Fibroblast of peridontal ligament (primary cell): ENCODE measurements at regions not wholly inside any gene's neighbourhood (a gene's known extent, or its start where the extent isn't known, plus 50 kb on each side); places are given as distances from the start of the nearest gene placed in this dataset.
"Not testable (repeated sequence)": the region's sequence is repeated elsewhere in the genome, so short reads cannot be mapped to it uniquely, and the experiment has no call there.

ENCODE experiments used
- DNase-seq: peaks from one replicate; pipeline ENCODE4 v3.0.0-alpha.2; 2010; ENCODE audit errors: extremely low read depth

DNA sequence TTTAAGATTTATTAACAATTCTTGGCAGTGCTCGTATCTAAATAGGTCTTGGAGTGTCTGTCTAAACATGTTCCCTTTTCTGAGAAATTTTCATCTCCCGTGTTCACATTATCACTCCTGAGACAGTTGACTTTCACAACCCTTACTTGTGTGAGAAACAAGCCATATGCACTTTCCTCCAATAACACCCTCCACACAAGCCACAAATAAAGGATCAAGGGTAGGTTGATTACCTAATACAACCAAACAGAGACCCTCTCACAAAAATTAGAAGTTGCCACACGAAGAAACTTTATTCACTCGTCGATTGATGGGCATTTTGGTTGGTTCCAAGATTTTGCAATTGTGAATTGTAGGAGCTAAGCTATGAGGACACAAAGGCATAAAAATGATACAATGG is 763.9 kb downstream of the TRAM1L1 start:
- no peak for DNase-seq

DNA sequence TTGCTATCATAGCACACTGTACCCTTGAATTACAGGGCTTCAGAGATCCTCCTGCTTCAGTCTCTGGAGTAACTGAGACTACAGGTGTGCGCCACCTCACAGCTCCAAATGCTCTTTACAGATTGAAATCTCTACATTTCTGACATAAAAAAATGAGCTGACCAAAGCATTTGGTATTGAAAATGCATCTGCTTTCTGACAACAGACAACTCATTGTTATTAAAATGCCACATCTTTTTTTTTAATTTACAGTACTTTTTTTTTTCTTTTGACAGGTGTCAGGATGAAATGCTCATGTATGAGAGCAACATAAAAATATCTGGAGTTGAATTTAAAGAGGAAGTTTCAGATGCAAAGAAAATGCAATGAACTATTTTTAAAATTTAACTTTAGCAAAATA is 764.5 kb downstream of the TRAM1L1 start:
- no peak for DNase-seq

DNA sequence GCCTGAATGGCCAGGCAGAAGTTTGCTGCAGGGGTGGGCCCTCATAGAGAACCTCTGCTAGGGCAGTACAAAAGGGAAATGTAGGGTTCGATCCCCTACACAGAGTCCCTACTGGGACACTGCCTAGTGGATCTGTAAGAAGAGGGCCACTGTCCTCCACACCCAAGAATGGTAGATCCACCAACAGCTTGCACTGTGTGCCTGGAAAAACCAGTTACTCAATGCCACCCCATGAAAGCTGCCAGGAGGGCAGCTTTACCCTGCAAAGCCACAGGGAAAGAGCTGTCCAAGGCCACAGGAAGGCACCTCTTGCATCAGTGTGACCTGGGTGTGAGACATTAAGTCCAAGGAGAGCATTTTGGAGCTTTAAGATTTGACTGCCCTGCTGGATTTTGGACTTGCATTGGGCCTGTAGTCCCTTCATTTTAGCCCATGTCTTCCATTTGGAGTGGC is 781.6 kb downstream of the TRAM1L1 start:
- no peak for DNase-seq

DNA sequence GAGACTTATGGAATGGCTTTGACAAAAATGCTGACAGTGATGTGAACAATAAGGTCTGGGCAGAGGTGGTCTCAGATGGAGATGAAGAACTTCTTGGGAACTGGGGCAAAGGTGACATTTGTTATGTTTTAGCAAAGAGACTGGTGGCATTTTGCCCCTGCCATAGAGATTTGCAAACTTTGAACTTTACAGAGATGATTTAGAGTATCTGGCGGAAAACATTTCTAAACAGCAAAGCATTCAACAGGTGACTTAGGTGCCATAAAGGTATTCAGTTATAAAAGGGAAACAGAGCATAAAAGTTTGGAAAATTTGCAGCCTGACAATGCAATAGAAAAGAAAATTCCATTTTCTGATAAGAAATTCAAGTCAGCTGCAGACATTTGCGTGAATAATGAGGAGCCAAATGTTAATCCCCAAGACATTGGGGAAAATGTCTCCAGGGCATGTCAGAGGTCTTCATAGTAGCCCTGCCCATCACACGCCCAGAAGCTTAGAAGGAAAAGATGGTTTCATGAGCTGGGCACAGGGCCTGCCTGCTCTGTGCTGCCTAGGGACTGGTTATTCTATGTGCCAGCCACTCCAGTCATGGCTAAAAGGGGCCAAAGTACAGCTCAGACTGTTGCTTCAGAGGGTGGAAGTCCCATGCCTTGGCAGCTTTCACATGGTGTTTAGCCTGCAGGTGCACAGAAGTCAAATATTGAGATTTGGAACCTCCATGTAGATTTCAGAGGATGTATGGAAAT is 782.2 kb downstream of the TRAM1L1 start:
- no peak for DNase-seq

DNA sequence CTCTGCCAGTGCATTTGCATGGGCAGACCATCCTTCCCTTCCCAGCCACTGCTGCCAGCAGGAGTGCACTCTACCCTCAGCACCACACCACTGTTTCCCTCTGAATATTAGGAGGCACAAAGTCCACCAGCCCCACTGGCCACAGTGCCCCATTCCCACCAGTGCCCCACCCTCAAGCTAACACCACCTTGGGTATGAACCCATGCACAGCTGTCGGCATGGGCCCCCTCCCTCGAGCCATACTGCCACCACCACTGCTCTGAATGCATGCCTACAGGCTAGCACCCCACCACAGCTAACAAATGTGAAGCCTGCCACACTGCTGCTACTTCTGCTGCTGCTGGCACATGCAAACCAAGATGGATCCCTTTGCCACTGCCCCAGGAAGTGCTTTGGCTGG is 810.4 kb downstream of the TRAM1L1 start:
- no peak for DNase-seq

DNA sequence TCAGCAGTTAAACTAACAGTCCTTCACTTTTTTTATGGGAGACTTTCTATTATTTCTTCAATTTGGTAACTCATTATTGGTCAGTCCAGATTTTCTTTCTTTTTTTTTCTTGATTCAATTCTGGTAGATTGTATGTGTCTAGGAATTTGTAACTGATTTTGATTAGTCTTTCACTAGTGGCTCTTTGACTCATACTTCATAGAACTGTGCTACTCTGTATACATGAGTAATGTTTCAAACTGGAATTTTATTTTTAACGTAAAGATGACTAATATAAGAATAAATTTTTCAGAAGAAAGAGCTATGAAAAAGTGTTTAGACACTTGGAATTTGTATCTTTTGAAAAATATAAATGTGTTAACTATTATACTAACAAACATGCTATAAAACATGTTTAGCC is 813.0 kb downstream of the TRAM1L1 start:
- no peak for DNase-seq

DNA sequence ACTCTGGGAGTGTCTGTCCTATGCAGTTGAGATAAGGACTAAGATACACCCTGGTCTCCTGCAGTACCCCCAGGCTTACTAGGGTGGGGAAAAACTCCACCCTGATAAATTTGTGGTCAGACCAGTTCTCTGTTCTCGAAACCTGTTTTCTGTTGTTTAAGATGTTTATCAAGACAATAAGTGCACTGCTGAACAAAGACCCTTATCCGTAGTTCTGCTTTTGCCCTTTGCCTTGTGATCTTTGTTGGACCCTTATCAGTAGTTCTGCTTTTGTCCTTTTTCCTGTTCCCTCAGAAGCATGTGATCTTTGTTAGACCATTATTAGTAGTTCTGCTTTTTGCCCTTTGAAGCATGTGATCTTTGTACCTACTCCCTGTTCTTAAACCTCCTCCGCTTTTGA is 824.4 kb downstream of the TRAM1L1 start:
- not testable (repeated sequence) for DNase-seq

DNA sequence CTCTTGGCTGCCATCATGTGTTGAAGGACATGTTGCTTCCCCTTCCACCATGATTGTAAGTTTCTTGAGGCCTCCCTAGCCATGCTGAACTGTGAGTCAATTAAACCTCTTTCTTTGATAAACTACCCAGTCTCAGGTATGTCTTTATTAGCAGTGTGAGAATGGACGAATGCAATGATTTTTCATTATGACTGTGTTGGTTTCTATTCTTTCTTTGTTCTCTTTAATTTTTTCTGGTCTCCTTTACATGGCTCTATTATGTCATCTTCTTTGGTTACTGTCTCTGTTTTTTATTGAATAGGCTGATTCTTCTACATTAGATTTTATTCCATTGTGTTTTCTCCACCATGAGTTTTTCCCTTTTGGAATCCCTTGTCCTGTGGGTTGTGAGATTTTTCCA is 840.6 kb downstream of the TRAM1L1 start:
- no peak for DNase-seq

DNA sequence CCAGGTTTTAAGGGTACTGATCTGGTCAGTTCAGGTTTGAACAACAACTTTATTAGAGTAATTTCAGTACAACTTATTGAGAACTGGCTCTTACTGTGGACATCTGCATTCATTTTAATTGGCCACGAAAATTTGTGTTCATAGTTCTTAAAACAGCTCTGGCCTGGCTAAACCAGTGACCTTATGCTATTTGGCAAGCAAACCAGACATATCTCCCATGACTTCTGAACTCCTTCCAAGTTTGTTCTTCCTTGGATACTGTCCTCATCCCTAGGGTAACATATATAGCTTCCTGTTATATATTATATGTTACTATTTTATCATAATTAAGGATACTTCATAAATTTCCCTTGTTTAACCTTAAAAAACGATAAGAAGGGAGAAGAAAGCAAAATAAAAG is 841.9 kb downstream of the TRAM1L1 start:
- no peak for DNase-seq

DNA sequence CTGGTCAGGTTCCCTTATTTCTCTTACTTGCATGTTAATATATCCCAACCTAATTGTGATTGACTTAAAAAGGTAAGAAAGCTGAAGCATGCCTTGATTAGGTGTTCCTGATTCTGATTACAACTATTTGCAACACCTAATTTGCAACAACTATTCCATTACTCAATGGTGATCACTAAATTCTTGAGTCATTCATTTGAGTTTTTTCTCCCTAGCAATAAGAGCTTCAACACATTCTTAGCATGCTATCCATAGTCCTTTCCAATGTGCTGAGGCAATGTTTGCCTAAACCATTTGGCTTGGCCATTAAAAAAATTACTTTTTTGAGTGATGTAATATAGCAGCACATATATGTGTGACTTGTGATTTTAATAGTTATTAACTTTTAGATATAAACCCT is 851.4 kb downstream of the TRAM1L1 start:
- DNase-seq, result no peak

DNA sequence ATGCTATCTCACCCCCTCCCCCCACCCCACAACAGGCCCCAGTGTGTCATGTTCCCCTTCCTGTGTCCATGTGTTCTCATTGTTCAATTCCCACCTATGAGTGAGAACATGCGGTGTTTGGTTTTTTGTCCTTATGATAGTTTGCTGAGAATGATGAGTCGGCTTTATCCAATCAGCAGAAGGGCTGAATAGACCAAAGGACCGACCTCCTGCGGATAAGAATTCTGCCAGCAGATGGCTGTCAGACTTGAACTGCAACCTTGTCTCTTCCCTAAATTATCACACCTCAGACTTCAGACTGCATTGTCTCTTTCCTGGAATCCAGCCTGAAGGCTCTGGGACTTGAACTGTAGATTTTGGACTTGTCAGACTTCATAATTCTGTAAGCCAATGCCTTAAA is 853.4 kb downstream of the TRAM1L1 start:
- DNase-seq, result not testable (repeated sequence)

DNA sequence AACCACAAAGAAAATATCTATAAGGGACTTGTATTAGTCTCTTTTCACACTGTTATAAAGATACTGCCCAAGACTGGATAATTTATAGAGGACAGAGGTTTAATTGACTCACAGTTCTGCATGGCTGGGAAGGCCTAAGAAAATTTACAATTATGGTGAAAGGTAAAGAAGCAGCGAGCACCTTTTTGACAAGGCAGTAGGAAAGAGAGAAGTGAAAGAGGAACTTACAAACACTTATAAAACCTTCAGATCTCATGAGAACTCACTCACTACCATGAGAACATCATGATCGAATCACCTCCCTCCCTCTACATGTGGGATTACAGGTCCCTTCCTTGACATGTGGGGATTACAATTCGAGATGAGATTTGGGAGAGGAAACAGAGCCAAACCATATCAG is 856.0 kb downstream of the TRAM1L1 start:
- DNase-seq, result no peak

DNA sequence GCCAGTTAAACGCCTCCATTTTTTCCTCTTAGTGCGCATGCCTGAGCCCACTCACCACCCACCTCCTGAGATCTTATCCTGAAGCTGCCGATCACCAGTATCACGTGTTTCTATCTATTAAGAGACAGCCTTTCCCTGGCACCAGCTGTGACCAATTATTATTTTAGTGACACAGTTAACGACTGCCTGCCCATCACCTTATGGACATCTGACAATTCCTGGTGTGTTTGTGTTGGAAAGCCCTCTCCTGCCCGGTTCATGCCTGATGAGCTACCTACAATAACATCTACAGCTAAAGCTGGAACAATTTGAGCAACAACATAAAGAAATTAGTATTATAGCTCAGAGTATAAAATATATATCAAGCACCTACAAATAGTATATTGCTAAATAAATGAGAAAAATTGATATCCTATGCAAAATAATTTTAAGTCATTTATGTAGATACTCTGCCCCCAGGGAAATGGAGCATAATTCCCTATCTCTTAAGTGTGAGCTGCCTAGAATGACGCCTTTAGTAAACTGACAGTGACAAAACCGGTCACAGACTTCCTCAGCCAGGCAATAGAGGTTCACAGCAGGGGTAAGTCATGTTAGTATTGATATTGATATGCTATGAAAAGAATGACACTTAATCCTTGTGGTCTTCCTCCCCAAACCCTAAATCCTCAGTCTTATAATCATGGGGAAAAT is 862.2 kb downstream of the TRAM1L1 start:
- DNase-seq, result no peak

DNA sequence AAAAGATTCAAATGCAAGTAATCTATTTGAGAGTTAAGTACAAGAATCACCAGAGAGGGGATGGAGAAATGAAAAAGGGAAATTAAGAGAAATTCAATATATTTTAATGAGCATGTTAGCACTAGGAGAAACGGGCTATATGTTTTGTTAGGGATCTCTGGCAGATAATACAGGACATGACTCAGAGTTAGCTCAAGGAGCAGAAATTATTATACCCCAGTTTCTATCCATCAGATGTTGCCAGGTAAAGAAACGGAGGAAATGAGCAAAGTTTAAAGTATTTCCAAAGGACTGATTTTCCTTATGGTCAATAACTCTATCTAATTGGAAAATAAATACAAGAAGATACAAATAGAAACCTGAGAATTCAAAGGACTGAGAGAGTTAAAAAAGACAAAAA is 867.6 kb downstream of the TRAM1L1 start:
- DNase-seq, result no peak

DNA sequence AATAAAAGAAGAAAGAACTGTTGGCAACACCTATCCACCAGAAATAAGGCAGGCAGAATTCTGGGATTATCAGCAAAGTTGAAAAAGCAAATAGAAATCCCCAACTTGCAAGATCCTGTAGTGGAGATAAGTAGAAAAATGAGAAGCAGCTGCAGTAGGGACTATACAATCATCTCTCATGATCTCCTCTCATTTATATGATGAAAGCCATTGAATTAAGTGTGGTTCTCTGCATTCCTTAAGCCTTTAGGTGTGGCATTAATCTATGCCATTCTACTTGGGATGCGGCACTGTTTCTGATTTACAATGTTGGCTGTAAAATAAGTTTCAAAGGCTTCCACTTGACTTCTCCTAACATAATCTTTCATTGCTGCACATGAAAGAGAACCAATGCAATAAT is 869.8 kb downstream of the TRAM1L1 start:
- DNase-seq, result no peak

DNA sequence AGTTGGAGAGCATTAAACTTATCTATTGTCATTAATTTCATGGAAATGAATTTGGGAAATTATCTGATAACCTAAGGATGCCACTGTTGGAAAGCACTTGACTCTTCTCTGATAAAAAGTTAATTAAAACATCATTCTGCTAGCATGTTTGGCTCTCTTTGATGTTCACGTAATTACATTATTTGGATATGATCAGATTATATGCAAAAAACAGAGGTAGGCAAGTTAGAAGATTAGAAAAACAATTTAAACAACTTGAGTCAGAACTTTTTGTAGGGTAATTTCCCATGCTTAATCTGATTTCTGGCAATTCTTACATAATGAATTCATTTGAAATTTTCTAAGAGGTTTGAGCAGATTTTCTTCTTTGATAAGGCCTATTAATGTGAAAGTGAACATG is 882.9 kb downstream of the TRAM1L1 start:
- DNase-seq, result no peak

DNA sequence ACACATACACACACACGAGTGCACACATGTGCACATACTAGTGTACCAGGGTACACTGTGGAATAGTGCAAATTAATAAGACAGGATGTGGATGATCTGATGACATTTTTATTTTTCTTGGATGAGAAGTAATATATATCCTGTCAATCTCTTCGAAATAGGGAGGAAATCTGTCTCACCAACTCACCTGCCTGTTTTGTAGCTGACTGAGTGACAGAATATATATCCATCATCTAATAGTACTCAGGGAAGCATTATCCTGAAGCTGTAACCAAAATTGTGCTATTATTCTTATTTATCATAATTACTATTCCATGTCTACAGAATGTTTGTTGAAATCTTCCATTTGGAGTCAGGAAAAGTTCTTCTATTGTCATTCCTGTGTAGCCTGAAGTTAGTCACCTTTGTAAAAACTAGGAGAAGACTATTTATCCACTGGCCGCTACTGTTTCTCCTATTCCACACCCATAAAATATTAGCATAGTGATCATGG is 888.0 kb downstream of the TRAM1L1 start:
- no peak for DNase-seq

DNA sequence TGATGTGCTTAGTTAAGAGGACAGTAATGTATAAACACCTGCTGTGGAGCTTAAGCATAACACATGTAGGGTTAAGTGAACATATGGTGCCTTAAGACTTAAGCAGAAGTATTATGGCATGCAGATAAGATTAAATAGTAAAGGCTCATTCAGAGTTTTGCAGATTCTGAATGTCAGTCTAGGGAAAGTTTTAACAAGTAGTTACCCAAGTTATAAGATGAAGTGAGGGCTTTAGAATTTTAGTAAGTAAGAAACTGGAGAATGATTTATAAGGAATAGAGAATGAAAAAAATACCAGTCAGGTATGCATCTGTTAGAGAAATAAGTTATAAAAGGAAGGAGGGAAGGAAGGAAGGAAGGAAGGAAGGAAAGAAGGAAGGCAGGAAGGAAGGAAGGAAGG is 902.1 kb downstream of the TRAM1L1 start:
- no peak for DNase-seq

DNA sequence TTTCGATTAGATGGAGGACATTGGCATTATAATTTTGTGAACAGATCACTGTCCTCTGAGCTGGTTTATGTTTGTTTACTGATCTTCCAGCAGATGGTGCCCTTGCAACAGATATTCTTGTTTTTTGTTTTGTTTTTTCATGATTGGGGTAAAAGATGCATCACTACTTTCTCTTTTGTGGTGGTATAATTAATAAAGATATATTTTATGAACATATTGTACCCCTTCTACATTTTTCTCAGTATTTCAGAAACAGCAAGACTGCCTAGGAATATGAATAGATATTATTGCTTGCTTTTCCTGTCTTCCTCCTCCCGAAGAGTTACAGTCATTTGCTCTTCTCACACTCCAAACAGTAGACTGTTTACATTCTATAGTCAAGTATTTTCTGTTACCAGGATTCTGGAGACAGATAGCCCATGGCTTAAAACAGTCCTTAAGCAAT is 905.2 kb downstream of the TRAM1L1 start:
- DNase-seq, result no peak

DNA sequence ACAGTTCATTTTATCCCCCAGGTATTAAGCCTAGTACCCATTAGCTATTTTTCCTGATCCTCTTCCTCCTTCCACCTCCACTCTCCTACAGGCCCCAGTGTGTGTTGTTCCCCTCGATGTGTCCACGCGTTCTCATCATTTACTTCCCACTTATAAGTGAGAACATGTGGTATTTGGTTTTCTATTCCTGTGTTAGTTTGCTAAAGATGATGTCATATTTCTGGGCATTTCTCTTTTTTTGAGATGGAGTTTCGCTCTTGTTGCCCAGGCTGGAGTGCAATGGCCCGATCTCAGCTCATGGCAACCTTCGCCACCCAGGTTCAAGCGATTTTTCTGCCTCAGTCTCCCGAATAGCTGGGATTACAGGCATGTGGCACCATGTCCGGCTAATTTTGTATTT is 934.0 kb downstream of the TRAM1L1 start:
- DNase-seq, result not testable (repeated sequence)

DNA sequence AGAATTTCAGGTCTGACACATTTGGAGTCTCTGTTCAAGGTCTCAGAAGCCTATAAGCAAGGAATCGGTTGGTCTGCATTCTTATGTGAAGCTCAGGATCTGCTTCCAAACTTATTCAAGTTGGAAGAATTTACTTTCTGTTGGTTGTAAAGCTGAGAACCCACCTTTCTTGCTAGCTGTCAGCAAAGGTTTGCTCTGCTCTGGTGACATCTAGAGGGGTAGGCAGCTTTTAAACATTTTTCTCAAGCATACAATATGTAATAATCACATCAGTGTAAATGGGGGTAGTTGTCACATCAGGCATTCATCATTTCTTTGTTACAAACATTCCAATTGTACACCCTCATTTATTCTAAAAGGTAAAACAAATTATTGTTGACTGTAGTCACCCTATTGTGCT is 935.2 kb downstream of the TRAM1L1 start:
- DNase-seq, result no peak

DNA sequence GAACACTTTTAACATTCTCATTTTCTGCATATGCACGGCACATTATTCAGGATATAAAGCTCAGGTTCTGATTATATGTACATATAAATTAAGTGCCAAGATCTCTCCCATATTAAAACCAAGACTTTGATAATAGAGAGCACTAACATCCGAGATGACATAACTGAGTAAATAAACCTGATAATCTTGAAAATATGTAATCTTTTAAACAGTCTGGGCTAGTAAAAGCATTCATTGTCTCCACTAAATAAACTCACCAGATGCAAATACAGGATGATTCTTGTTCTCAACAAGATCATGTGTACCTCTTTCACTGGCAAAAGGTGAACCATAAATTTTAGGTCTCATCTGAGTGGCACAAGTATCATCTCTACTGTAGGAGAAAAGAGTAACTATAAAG is 942.2 kb downstream of the TRAM1L1 start:
- DNase-seq, result no peak

DNA sequence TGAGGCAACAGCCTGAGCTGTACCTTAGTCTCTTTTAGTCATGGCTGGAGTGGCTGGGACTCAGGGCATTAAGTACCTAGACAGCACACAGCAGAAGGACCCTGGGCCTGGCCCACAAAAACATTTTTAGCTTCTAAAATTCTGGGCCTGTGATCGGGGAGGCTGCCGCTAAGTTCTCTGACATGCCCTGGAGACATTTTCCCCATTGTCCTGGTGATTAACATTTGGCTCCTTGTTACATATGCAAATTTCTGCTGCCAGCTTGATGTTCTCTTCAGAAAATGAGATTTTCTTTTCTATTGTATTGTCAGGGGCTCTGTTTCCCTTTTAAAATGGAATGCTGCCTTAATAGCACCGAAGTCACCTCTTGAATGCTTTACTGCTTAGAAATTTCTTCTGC is 952.4 kb downstream of the TRAM1L1 start:
- no peak for DNase-seq
